GM18505 (cell line): ENCODE measurements at regions not wholly inside any gene's neighbourhood (a gene's known extent, or its start where the extent isn't known, plus 50 kb on each side); places are given as distances from the start of the nearest gene placed in this dataset.
"Not testable (repeated sequence)": the region's sequence is repeated elsewhere in the genome, so short reads cannot be mapped to it uniquely, and the experiment has no call there.

Source experiments
- ATAC-seq: cut with Tn5 transposase; IDR thresholded peaks from one replicate; pipeline ENCODE4 v1.9.1; 2021; ENCODE audit not compliant: unreplicated experiment
- POLR2A ChIP-seq: IDR thresholded peaks from 4 replicates; pipeline ENCODE4 v1.6.1; 2011; ENCODE audit warnings: borderline replicate concordance; ENCODE audit not compliant: insufficient read depth, insufficient read length; ENCODE audit errors: extremely low read depth

DNA sequence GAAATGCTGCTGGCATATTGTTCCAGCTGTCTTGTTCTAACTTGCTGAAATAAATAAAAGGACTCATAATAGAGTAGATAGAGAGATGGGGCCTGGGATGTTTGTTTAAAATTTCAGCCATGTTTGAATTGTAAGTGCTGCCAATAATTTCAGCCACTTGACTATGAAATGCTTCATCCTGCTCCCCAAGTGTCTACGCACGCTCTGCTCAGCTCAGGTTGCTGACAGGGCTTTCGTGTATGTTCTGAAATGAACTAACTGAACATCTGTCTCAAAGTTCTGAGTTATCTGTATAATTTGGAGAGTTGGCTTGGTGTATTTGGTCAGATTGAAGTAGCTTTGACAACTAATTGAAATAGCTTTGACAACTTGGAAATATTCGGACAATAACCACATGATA is 387.8 kb downstream of the BMP2 start:
- ATAC-seq: no peak
- no peak for TF ChIP-seq POLR2A

DNA sequence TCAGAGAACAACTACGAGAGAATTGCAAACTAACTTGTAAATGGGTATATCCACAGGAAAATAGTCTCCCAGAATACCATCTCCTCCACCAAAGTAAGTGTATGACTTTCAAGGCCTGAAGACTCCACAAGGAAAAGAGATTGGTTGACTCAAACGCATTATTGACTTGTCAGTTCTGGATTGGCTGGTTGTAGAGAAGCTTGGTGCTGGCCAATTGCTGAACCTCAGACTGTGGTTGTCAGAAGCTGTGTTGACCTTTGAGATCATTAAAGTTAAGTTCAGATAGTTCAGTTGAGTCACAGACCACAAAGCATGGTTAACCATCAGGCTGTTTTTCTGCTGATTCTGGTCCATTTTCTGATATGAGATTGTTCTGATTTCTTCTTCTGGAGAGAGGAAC is 388.3 kb downstream of the BMP2 start:
- TF ChIP-seq POLR2A: no peak
- no peak for ATAC-seq

DNA sequence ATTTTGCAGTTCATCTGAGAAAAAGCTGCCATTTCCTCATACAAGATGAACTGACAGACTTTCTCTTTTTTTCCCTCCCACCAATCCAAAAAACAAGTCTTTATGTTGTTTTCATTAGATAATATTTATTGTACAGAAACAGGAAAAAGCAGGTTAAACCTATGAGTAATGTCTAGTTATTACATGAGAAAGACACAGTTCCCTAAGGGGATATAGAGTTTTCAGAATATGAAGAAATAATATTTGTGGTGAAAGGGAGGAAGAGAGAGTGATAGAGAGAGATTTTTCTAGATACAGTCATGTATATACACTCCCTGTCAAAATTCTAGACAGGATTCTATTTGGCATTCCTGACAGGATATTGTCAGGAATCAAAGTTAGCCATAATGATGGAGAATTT is 392.4 kb downstream of the BMP2 start:
- no peak for ATAC-seq
- no peak for TF ChIP-seq POLR2A

DNA sequence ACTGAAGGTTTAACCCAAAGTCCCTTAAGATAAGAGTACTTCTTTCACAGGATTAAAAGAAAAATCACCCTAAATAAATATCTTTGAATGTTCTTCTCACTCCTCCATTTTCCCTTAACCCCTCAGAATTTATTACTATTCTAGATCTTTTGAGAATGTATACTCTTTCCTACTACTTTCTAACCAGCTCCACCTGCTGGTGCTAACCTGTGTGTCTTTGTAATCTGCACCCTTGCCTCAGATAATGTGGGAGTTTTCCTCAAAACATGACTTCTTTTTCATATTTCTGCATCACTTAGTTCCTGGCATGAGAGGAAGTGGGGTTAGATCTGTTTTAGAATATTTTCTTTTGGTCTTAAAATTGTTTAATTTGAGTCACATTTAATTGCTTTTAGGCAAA is 394.2 kb downstream of the BMP2 start:
- no peak for TF ChIP-seq POLR2A
- ATAC-seq: no peak

DNA sequence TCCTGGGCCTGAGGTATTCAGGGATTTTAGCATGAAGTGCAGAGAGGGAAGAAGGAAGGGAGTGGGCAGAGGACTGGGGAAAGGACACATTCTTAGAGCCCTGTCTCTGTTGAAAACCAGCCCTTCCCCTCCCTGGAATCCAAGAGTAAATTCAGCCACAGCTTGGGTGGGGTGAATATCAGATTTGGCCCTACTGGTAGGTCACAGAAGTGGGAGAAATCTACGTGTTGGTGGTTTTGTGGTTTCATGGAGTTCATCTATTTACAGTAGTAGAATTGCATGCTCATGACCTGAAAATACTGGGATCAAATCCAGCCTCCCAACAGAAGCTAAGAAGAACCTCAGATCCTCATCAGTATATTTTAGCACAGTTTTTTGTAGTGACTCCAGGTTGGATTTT is 404.4 kb downstream of the BMP2 start:
- ATAC-seq: no peak
- no peak for TF ChIP-seq POLR2A

DNA sequence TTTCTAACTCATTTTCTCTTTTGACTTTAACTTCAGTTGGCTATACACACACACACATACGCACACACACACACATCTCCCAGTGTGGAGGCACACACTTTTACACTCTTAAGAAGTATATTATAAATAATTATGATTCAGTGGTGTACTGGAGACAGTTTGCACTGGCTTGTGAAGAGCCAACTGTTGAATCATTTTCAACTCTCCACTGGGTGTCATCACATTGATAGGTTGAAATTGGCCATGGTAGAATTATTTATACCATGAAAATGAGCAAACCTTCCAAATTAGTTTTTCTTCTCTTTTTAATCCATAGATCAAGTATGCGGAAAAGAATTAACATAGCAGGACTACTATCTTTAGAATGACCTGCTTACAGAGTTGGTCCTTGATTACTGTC is 407.1 kb downstream of the BMP2 start:
- TF ChIP-seq POLR2A: no peak
- ATAC-seq: no peak

DNA sequence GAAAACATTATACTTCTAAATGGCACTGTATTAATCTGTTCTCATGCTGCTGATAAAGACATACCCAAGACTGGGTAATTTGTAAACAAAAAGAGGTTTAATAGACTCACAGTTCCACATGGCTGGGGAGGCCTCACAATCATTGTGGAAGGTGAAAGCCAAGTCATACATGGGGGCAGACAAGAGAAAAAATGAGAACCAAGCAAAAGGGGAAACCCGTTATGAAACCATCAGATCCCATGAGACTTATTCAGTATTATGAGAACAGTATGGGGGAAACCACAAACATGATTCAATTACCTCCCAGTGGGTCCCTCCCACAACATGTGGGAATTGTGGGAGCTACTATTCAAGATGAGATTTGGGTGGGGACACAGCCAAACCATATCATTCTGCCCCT is 408.3 kb downstream of the BMP2 start:
- ATAC-seq: not testable (repeated sequence)

DNA sequence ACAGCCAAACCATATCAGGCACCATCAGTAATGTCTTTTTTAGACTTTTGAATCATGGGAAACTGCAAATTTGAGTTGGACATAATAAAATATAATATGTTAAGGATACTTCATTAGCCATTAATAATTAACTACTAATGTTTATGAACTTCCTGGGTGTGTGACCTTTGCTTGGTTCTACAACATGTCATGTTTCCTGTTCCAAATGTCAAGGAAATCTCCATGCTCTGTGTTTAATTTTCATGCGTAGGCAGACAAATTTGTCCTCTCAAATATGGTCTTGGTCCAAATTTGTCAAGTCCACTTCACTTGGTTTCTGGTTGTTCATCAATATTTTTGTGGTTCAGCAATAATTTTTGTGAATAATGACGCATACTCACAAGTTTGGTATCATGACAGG is 410.5 kb downstream of the BMP2 start:
- TF ChIP-seq POLR2A: no peak
- ATAC-seq: no peak

DNA sequence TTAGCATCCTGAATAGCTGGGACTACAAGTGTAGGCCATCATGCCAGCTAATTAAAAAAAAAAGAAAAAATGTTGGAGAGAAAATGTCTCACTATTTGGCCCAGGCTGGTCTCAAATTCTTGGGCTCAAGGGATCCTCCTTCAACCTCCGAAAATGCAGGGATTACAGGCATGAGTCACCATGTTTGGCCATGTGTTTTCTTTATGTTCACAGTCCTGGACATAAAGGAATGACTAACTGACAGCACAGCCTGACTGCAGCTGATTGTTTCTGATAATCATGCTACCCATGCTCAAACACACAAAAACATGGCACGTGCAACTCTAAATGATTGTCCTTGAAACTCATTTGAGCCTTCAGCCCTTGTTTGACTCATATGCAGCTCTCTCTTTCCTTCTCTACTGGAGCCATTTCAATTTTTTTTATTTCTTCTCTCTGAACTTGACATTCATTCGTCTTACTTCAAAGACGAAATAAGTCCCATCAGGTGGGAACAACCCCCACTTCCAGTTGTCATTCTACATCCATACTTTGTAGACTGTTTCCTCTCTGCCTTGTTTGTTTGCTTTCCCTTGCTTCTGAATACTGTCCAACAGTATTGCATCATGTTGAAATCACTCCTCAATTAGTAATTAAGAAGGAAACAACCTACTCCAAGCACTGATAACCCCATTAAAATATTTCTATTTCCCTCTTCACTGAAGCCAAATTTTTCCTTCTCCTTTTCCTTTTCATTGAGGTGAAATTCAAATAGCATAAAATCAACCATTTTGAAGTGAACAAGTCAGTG is 413.0 kb downstream of the BMP2 start:
- no peak for ATAC-seq
- TF ChIP-seq POLR2A: no peak

DNA sequence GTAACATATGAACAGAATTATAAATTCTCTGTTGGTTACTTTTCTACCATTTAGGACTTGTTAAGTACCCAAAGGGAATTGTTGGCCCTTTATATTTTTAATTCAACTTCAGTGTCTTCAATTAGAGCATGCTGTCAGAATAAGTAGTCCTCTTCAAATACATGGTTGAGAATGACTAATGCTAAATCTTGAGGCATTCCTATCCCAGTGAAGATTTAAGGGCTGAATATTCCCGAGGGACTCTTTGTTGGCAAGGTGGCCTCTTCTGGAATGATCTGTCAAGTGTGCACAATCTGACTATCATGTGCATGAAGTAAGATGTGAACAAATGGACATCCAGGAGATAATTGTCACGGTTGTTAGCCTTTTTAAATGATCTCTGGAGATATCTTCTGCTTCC is 421.7 kb downstream of the BMP2 start:
- TF ChIP-seq POLR2A: no peak
- no peak for ATAC-seq

DNA sequence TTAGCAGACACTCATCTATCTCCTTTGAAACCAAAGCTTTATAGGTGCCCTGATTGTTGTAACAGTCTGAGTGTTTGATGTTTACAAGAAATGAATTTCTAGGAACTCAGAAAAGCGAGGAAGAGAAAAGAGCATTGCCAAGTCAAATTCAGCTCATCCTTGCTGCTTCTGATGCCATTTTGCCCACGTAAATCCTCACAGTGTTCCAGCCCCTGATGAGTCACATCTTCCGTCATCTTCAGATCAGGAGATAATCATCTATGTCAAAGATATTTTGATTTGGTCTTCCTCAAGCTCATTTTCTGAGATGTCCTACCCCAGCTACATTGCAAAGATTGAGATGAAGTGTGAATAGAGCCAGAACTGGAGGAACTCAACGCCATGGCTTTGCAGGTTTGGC is 426.2 kb downstream of the BMP2 start:
- no peak for TF ChIP-seq POLR2A
- no peak for ATAC-seq

DNA sequence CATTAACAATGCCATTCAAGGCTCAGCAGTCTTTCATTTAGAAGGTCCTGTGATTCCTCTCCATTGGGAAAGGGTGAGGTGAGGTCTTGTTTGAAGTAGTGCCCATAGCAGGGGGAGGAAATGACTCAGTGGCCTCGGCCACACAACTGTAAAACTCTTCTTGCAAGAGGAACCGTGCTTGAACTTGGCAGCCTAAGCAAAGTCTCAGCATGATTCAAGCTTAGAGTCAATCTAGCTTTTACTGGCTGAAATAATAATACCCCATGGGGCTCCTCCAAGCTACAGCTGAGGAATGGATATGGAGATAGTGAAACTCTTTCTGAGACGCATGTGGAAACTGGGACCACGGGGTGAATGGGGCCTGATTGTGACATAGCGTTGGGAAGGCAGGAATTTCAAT is 428.2 kb downstream of the BMP2 start:
- no peak for ATAC-seq

DNA sequence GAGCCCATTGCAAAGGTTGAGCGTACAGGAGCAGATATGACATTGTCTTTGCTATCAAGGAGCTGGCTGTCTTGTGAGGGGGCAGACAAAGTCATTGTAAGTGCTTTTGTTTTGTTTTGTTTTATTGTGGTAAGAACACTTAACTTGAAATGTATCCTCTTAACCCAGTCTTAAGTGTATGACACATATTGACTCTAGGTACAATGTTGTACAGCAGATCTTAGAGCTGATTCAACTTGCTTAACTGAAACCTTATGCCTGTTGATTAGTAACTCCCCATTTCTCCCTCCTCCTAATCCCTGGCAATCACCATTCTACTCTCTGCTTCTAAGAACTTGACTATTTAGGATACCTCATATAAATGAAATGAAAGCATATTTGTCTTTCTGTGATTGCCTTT is 429.0 kb downstream of the BMP2 start:
- no peak for ATAC-seq
- TF ChIP-seq POLR2A: no peak

More for the DNA sequence above, 428.2 kb downstream of the BMP2 start:
- TF ChIP-seq POLR2A: no peak

DNA sequence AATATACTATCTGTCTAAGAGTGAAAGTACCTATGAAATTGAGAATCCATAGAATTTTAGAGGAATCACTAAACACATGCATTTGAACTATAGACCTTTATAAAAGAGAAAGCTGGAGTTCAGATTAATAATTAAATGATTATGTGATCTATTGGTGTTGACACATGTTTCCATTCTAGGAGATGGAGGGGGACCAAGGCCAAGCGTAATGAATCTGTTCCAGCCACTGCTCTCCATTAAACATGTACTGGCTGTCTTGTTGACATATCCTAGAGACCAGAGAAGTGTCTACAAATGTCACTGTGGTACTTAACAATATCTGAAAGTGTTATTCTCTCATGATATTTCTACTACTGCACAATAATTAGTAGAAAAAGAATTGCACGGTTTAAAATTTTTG is 432.4 kb downstream of the BMP2 start:
- ATAC-seq: no peak
- no peak for TF ChIP-seq POLR2A

DNA sequence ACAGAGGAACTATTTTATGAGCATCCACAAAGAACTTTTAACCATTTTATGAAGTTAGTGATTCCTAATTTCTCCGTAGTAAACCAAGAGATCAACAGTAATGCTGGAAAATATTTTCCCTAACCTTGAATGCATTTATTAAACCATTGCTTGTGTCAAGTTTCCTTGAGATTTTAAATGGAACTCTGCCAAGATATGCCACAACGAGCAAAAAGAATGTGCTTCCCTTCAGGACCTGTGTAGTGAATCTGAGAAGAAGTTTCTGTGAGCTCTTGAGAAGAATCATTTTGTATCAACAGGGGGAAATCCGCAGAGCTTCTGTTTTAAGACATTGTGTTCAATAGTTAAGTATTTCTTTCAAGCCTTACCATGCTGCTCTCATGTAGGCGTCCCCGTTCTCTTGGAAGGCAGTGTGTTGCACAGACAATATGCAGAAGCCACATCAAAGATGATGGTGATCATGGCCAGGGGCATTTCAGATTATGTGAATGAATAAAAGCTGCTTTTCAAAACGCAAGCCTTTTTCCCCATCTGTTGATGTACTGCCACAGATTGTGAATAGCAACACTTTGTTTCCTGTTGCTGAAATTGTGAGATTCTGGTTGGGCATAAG is 439.8 kb downstream of the BMP2 start:
- no peak for TF ChIP-seq POLR2A
- no peak for ATAC-seq

DNA sequence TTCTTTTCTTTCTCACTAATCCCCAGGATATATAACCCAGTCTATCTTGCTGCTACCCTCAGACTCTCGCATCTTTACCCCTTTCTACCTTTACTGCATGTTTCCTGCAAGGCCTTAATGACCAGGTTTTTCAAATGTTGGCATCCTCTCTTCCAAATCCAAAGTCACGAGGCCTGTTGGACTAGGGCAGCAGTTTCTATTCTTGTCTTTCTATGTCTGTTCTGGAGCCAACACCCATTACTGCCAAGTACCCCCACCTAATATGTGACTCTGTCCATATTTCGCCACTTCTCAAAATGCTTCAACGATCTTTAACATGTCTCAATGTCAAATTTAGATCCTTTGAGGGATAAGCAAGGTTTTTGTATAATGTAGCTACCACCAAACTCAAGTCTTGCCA is 443.4 kb downstream of the BMP2 start:
- no peak for ATAC-seq

More for the DNA sequence above, 443.4 kb downstream of the BMP2 start:
- TF ChIP-seq POLR2A: no peak
